IMR-90 (cell line): ENCODE measurements at regions not wholly inside any gene's neighbourhood (a gene's known extent, or its start where the extent isn't known, plus 50 kb on each side); places are given as distances from the start of the nearest gene placed in this dataset.

ENCODE experiments used
- ATAC-seq: fragments of 200-7000 bp; cut with Tn5 transposase; 2 replicates; pipeline ENCODE4 v1.9.1; 2020; ENCODE audit warnings: low read depth, mild to moderate bottlenecking, moderate library complexity
- BruUV-seq: library from RNA; stranded (reverse); fragments of 400-500 nt; replicated peaks from 2 replicates; lab custom pipeline; 2021; lab: Mats Ljungman, UMichigan
- CTCF ChIA-PET: fragments of 300-600 bp; formaldehyde crosslinking; extraction: SDS; loops from one replicate; lab custom pipeline; 2021; ENCODE audit warnings: antibody characterized with exemption; lab: Yijun Ruan, JAX
- POLR2A ChIA-PET: fragments of 300-600 bp; sonication (Branson Sonifier 250); formaldehyde crosslinking; loops from one replicate; lab custom pipeline; 2022; ENCODE audit warnings: antibody characterized with exemption; ENCODE audit not compliant: unreplicated experiment; lab: Charles Lee
- DNase-seq: peaks from one replicate; pipeline ENCODE4 v3.0.0; 2013
- H2AFZ ChIP-seq: replicated peaks from 2 replicates; pipeline ENCODE3; 2013; ENCODE audit warnings: low read length, mild to moderate bottlenecking; ENCODE audit not compliant: poor library complexity
- H2AK5ac ChIP-seq: 2 replicates; pipeline ENCODE4 v1.6.1; 2013; ENCODE audit warnings: low read depth, low read length, inconsistent platforms
- H2AK9ac ChIP-seq: replicated peaks from 2 replicates; pipeline ENCODE3; 2013; ENCODE audit warnings: mild to moderate bottlenecking, low read depth, low read length, moderate library complexity; ENCODE audit not compliant: poor library complexity
- H2BK120ac ChIP-seq: 2 replicates; pipeline ENCODE4 v1.6.1; 2013; ENCODE audit warnings: low read depth, low read length, inconsistent platforms
- H2BK15ac ChIP-seq: 3 replicates; pipeline ENCODE4 v1.6.1; 2013; ENCODE audit warnings: low read depth, low read length, inconsistent platforms
- H2BK20ac ChIP-seq: 2 replicates; pipeline ENCODE4 v1.6.1; 2013; ENCODE audit warnings: low read depth, mild to moderate bottlenecking, inconsistent platforms, low read length, moderate library complexity
- H2BK5ac ChIP-seq: 2 replicates; pipeline ENCODE4 v1.6.1; 2013; ENCODE audit warnings: mild to moderate bottlenecking, low read depth, low read length, inconsistent platforms; ENCODE audit not compliant: poor library complexity, severe bottlenecking
- H3K14ac ChIP-seq: replicated peaks from 2 replicates; pipeline ENCODE4 v1.6.1; 2013; ENCODE audit warnings: low read depth, low read length, inconsistent platforms
- H3K18ac ChIP-seq: 2 replicates; pipeline ENCODE4 v1.6.1; 2013; ENCODE audit warnings: low read depth, low read length, control low read depth
- H3K23ac ChIP-seq: 2 replicates; pipeline ENCODE4 v1.6.1; 2013; ENCODE audit warnings: low read depth, low read length, inconsistent platforms
- H3K27ac ChIP-seq: 2 replicates; pipeline ENCODE4 v1.5.1; 2013; ENCODE audit warnings: mild to moderate bottlenecking, control low read depth, low read length; ENCODE audit not compliant: insufficient read depth
- H3K27me3 ChIP-seq: 2 replicates; pipeline ENCODE4 v1.6.1; 2013; ENCODE audit warnings: low read length; ENCODE audit not compliant: control insufficient read depth, insufficient read depth
- H3K36me3 ChIP-seq: 2 replicates; pipeline ENCODE4 v1.6.1; 2013; ENCODE audit warnings: low read length, mixed read lengths; ENCODE audit not compliant: control insufficient read depth, insufficient read depth
- H3K4ac ChIP-seq: 2 replicates; pipeline ENCODE4 v1.6.1; 2013; ENCODE audit warnings: low read depth, low read length, inconsistent platforms
- H3K4me1 ChIP-seq: 2 replicates; pipeline ENCODE4 v1.6.1; 2013; ENCODE audit warnings: low read length, mixed read lengths; ENCODE audit not compliant: control insufficient read depth, insufficient read depth
- H3K4me2 ChIP-seq: 2 replicates; pipeline ENCODE4 v1.6.1; 2013; ENCODE audit warnings: low read depth, mild to moderate bottlenecking, control low read depth, low read length, moderate library complexity
- H3K4me3 ChIP-seq: 2 replicates; pipeline ENCODE4 v1.5.1; 2013; ENCODE audit warnings: low read depth, mild to moderate bottlenecking, control low read depth, low read length, moderate library complexity; ENCODE audit not compliant: insufficient read depth
- H3K56ac ChIP-seq: 2 replicates; pipeline ENCODE4 v1.6.1; 2013; ENCODE audit warnings: low read length, inconsistent platforms; ENCODE audit not compliant: insufficient read depth; ENCODE audit errors: extremely low read depth
- H3K79me1 ChIP-seq, 2 experiments: 2 replicates each; pipeline ENCODE4 v1.6.1; 2013; ENCODE audit warnings: low read length in 2 of 2, inconsistent platforms in 1 of 2, low read depth in 1 of 2
- H3K9ac ChIP-seq: 2 replicates; pipeline ENCODE4 v1.6.1; 2013; ENCODE audit warnings: low read depth, low read length, control low read depth
- H3K9me1 ChIP-seq: 2 replicates; pipeline ENCODE4 v1.6.1; 2013; ENCODE audit warnings: low read length, inconsistent platforms; ENCODE audit not compliant: insufficient read depth
- H3K9me3 ChIP-seq: 2 replicates; pipeline ENCODE4 v1.6.1; 2013; ENCODE audit warnings: low read length; ENCODE audit not compliant: control insufficient read depth, insufficient read depth
- H4K20me1 ChIP-seq: 2 replicates; pipeline ENCODE4 v1.6.1; 2013; ENCODE audit warnings: low read length, inconsistent platforms; ENCODE audit not compliant: insufficient read depth
- H4K5ac ChIP-seq: 2 replicates; pipeline ENCODE4 v1.6.1; 2013; ENCODE audit warnings: mild to moderate bottlenecking, low read depth, low read length, control low read depth
- H4K8ac ChIP-seq, 2 experiments: 2 replicates each; pipeline ENCODE4 v1.6.1; 2013; ENCODE audit warnings: low read depth in 2 of 2, low read length in 2 of 2, control low read depth in 1 of 2, inconsistent platforms in 1 of 2
- H4K91ac ChIP-seq: 2 replicates; pipeline ENCODE4 v1.6.1; 2013; ENCODE audit warnings: low read depth, low read length, inconsistent platforms; ENCODE audit not compliant: insufficient read depth
- BHLHE40 ChIP-seq: fragments of 150-350 bp; IDR thresholded peaks from 2 replicates; pipeline ENCODE4 v1.6.1; 2016; ENCODE audit warnings: mild to moderate bottlenecking, low read depth, low read length
- CEBPB ChIP-seq: IDR thresholded peaks from 2 replicates; pipeline ENCODE4 v1.6.1; 2012; ENCODE audit warnings: low read depth, low read length, improper control_type of control experiment
- CTCF ChIP-seq: conservative IDR thresholded peaks from 2 replicates; pipeline ENCODE4 v1.5.1; 2012; ENCODE audit warnings: mild to moderate bottlenecking, low read depth, low read length, improper control_type of control experiment
- ELK1 ChIP-seq: fragments of 150-350 bp; IDR thresholded peaks from 2 replicates; pipeline ENCODE4 v1.6.1; 2016; ENCODE audit warnings: low read depth, mild to moderate bottlenecking, low read length, moderate library complexity, borderline replicate concordance
- MAZ ChIP-seq: IDR thresholded peaks from 2 replicates; pipeline ENCODE4 v1.6.1; 2012; ENCODE audit warnings: low read depth, mild to moderate bottlenecking, low read length, improper control_type of control experiment, moderate library complexity, borderline replicate concordance
- MXI1 ChIP-seq: IDR thresholded peaks from 2 replicates; pipeline ENCODE4 v1.6.1; 2012; ENCODE audit warnings: low read depth, mild to moderate bottlenecking, low read length, moderate library complexity, borderline replicate concordance
- NFE2L2 ChIP-seq: fragments of 150-350 bp; IDR thresholded peaks from 2 replicates; pipeline ENCODE4 v1.6.1; 2016; ENCODE audit warnings: low read depth, mild to moderate bottlenecking, low read length
- POLR2A ChIP-seq: IDR thresholded peaks from 2 replicates; pipeline ENCODE4 v1.6.1; 2012; ENCODE audit warnings: mild to moderate bottlenecking, low read depth, low read length
- RAD21 ChIP-seq: IDR thresholded peaks from 2 replicates; pipeline ENCODE4 v1.6.1; 2012; ENCODE audit warnings: low read length, improper control_type of control experiment
- RCOR1 ChIP-seq: IDR thresholded peaks from 2 replicates; pipeline ENCODE4 v1.6.1; 2012; ENCODE audit warnings: mild to moderate bottlenecking, low read length, improper control_type of control experiment; ENCODE audit not compliant: insufficient replicate concordance
- RFX5 ChIP-seq: IDR thresholded peaks from 2 replicates; pipeline ENCODE4 v1.8.0; 2012; ENCODE audit warnings: low read depth, mild to moderate bottlenecking, low read length, moderate library complexity
- SMC3 ChIP-seq: fragments of 150-350 bp; IDR thresholded peaks from 2 replicates; pipeline ENCODE4 v1.6.1; 2016; ENCODE audit warnings: low read depth, mild to moderate bottlenecking, antibody characterized with exemption, low read length, moderate library complexity
- USF2 ChIP-seq: fragments of 150-350 bp; IDR thresholded peaks from 2 replicates; pipeline ENCODE4 v1.6.1; 2017; ENCODE audit warnings: mild to moderate bottlenecking, antibody characterized with exemption, low read length, low read depth
- WGBS, 2 experiments: methylation state at CpG; one replicate each; pipeline versions ENCODE4 v1.1.5 to v1.1.7; 2013; ENCODE audit warnings: missing lambda C conversion rate in 2 of 2; ENCODE audit not compliant: insufficient read length in 1 of 2; ENCODE audit errors: extremely low coverage in 2 of 2; 5-methylcytosine and 5-hydroxymethylcytosine counted together
- dilution Hi-C: fragments of 300-500 bp; cut with HindIII; formaldehyde crosslinking; loops from one replicate; pipeline ENCODE4 v1.14.3; 2018; ENCODE audit warnings: low sequenced_read_pairs; ENCODE audit not compliant: unreplicated experiment
- in situ Hi-C: fragments of 300-500 bp; cut with MboI; formaldehyde crosslinking; loops from 3 replicates; pipeline ENCODE4 v1.14.3; 2019; ENCODE audit warnings: low sequenced_read_pairs, inconsistent platforms, mixed read lengths
- intact Hi-C: fragments of 100-400 bp; cut with micrococcal nuclease; formaldehyde crosslinking; loops from 2 replicates; pipeline ENCODE4 v1.10.0; 2022

GRCh38 chr2:35292199-35292598 is 1063.4 kb upstream of the CRIM1 start:
- H2AFZ ChIP-seq: no peak overlapping the region
- no peaks in the 10 kb centered on the region for H3K36me3 ChIP-seq
- H4K20me1 ChIP-seq: no peaks in the 10 kb centered on the region
- H3K79me1 ChIP-seq: no peaks in the 10 kb centered on the region
- ChIA-PET POLR2A (no interaction called here), CTCF (no interaction called here)
- intact Hi-C loops (no loop called here), in situ Hi-C loops (no loop called here), dilution Hi-C loops (no loop called here)
- H3K9me1 ChIP-seq: no peaks in the 10 kb centered on the region
- ATAC-seq: no peak
- H4K8ac ChIP-seq: no peak overlapping the region
- no peak overlapping the region for H2AK9ac ChIP-seq
- no CpG with 5 or more reads among the region's 2 CpGs for WGBS, 2 experiments
- no peak overlapping the region for H3K23ac ChIP-seq
- no peak overlapping the region for H3K18ac ChIP-seq
- no peak overlapping the region for H3K56ac ChIP-seq
- H4K5ac ChIP-seq: no peak overlapping the region
- no TSS peak for BruUV-seq
- no peak overlapping the region for H2AK5ac ChIP-seq
- no peak overlapping the region for H3K27ac ChIP-seq
- no peak overlapping the region for H4K91ac ChIP-seq
- no peak overlapping the region for H3K9ac ChIP-seq
- H3K9me3 ChIP-seq: peaks cover 12% of the 10 kb centered on the region; the same call in 1 of the 2 replicates
- H3K4me2 ChIP-seq: no peak overlapping the region
- H3K27me3 ChIP-seq: no peaks in the 10 kb centered on the region
- H3K4ac ChIP-seq: no peak overlapping the region
- H2BK120ac ChIP-seq: no peak overlapping the region
- DNase-seq: no peak
- no peak overlapping the region for H2BK15ac ChIP-seq
- no peak overlapping the region for H2BK20ac ChIP-seq
- H3K4me3 ChIP-seq: no peak overlapping the region
- H3K4me1 ChIP-seq: no peaks in the 10 kb centered on the region
- TF ChIP-seq POLR2A: no peak
- TF ChIP-seq MXI1: no peak
- TF ChIP-seq USF2: no peak
- no peak for TF ChIP-seq MAZ
- TF ChIP-seq NFE2L2: no peak
- TF ChIP-seq ELK1: no peak
- no peak for TF ChIP-seq CEBPB
- no peak for TF ChIP-seq BHLHE40
- no peak for TF ChIP-seq RCOR1
- no peak for TF ChIP-seq SMC3
- TF ChIP-seq RFX5: no peak
- TF ChIP-seq CTCF: no peak
- TF ChIP-seq RAD21: no peak
- no peak overlapping the region for H3K14ac ChIP-seq
- no peak overlapping the region for H2BK5ac ChIP-seq
